EL (cell line): ENCODE measurements at regions not wholly inside any gene's neighbourhood (a gene's known extent, or its start where the extent isn't known, plus 50 kb on each side); places are given as distances from the start of the nearest gene placed in this dataset.
A peak's percentile ranks its signal among the peaks of the same experiment; 100 is the strongest.

Experiments
- DNase-seq: peaks from one replicate; pipeline ENCODE4 v3.0.0-alpha.2; 2016

- DNase-seq = no peak
These were observed 519.3 kb downstream of the MED13L start for GRCh38 chr12:115758183-115758582.

GRCh38 chr12:115756804-115757203, 520.7 kb downstream of the MED13L start:
- DNase-seq = peak; percentile 42

GRCh38 chr12:115756271-115756670, 521.2 kb downstream of the MED13L start:
- DNase-seq = peak; percentile 69

- DNase-seq = peak; percentile 47
These were observed 521.8 kb downstream of the MED13L start for GRCh38 chr12:115755725-115756085.

GRCh38 chr12:115755061-115755724, 522.3 kb downstream of the MED13L start:
- DNase-seq = peak; percentile 45

GRCh38 chr12:115752913-115753726, 524.4 kb downstream of the MED13L start:
- DNase-seq = peak; percentile 89

- peak; percentile 68 for DNase-seq
These were observed 525.3 kb downstream of the MED13L start for GRCh38 chr12:115752156-115752555.

- DNase-seq = no peak
These were observed 527.2 kb downstream of the MED13L start for GRCh38 chr12:115750340-115750739.

- DNase-seq = no peak
These were observed 528.2 kb downstream of the MED13L start for GRCh38 chr12:115749071-115749841.

GRCh38 chr12:115740586-115741155, 536.8 kb downstream of the MED13L start:
- no peak for DNase-seq

- no peak for DNase-seq
These were observed 539.6 kb downstream of the MED13L start for GRCh38 chr12:115737895-115738294.

- no peak for DNase-seq
These were observed 541.1 kb downstream of the MED13L start for GRCh38 chr12:115736360-115736759.

- DNase-seq = no peak
These were observed 546.4 kb downstream of the MED13L start for GRCh38 chr12:115730975-115731541.

- no peak for DNase-seq
These were observed 550.8 kb downstream of the MED13L start for GRCh38 chr12:115726691-115727090.

GRCh38 chr12:115722181-115722580, 555.3 kb downstream of the MED13L start:
- DNase-seq = no peak

- DNase-seq = no peak
These were observed 560.9 kb downstream of the MED13L start for GRCh38 chr12:115716551-115716950.

GRCh38 chr12:115712676-115713075, 564.8 kb downstream of the MED13L start:
- no peak for DNase-seq

GRCh38 chr12:115710104-115710564, 567.4 kb downstream of the MED13L start:
- peak; percentile 64 for DNase-seq

GRCh38 chr12:115709540-115710011, 567.9 kb downstream of the MED13L start:
- DNase-seq = no peak

- DNase-seq = no peak
These were observed 568.7 kb downstream of the MED13L start for GRCh38 chr12:115708801-115709200.

GRCh38 chr12:115700896-115701465, 576.5 kb downstream of the MED13L start:
- no peak for DNase-seq

- DNase-seq = no peak
These were observed 577.4 kb downstream of the MED13L start for GRCh38 chr12:115700081-115700480.
